ENCODE measurements at regions not wholly inside any gene's neighbourhood (a gene's known extent, or its start where the extent isn't known, plus 50 kb on each side); places are given as distances from the start of the nearest gene placed in this dataset.

DNA sequence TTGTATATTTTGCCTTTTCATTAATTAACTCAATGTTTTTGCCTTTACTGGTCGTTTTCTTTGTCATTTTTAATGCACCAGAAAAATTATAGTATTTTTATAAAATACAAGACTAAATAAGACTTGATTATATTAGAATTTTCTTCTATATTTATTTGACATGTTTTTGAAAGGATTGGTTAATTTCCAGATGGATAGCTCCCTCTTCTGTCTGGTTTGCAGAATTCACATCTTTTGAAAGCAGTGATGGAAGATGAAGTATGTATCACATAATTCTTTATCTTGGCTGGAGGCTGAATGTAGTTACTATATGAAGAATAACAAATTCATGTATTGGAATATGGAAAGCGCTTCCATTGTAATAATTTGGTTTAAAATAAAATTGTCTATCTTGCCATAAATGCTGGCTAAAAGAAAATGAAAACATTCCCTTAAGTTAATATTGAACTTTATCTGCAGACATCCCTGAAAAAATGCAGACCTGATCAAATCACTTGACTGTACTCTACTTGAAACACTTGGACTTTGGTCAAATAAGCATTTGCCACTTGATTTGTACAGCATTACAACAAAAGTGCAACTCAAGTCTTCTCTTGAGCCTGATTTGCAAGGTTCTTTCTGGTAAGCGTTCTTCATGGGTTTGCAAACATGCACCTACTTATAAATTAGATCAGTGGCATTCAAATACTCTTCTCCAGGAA is 86.3 kb upstream of the EFEMP1 start:
- TF ChIP-seq, protein P1, sequence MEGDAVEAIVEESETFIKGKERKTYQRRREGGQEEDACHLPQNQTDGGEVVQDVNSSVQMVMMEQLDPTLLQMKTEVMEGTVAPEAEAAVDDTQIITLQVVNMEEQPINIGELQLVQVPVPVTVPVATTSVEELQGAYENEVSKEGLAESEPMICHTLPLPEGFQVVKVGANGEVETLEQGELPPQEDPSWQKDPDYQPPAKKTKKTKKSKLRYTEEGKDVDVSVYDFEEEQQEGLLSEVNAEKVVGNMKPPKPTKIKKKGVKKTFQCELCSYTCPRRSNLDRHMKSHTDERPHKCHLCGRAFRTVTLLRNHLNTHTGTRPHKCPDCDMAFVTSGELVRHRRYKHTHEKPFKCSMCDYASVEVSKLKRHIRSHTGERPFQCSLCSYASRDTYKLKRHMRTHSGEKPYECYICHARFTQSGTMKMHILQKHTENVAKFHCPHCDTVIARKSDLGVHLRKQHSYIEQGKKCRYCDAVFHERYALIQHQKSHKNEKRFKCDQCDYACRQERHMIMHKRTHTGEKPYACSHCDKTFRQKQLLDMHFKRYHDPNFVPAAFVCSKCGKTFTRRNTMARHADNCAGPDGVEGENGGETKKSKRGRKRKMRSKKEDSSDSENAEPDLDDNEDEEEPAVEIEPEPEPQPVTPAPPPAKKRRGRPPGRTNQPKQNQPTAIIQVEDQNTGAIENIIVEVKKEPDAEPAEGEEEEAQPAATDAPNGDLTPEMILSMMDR (IDR thresholded peaks at IDR 0.05; ENCODE audit: low read length) = peak; percentile 49
- TF ChIP-seq EZH2 (IDR thresholded peaks at IDR 0.05; ENCODE audit: borderline replicate concordance, low read length) = no peak
